ENCODE measurements at regions not wholly inside any gene's neighbourhood (a gene's known extent, or its start where the extent isn't known, plus 50 kb on each side); places are given as distances from the start of the nearest gene placed in this dataset.

- DNase-seq, result no peak
Observed at GRCh38 chr20:16951876-16952275, 203.7 kb downstream of the OTOR start.

GRCh38 chr20:16952965-16953364 lies 204.8 kb downstream of the OTOR start:
- DNase-seq, result no peak

GRCh38 chr20:16953858-16954257 lies 205.7 kb downstream of the OTOR start:
- DNase-seq, result no peak

GRCh38 chr20:16955462-16955861 lies 207.3 kb downstream of the OTOR start:
- no peak for DNase-seq

- DNase-seq, result no peak
Observed at GRCh38 chr20:16955971-16956370, 207.8 kb downstream of the OTOR start.

- no peak for DNase-seq
Observed at GRCh38 chr20:16965401-16965800, 217.2 kb downstream of the OTOR start.

- DNase-seq, result no peak
Observed at GRCh38 chr20:16966276-16966880, 218.2 kb downstream of the OTOR start.

- no peak for DNase-seq
Observed at GRCh38 chr20:16968099-16968498, 219.9 kb downstream of the OTOR start.

- DNase-seq, result no peak
Observed at GRCh38 chr20:16970776-16971175, 222.6 kb downstream of the OTOR start.

- no peak for DNase-seq
Observed at GRCh38 chr20:16974080-16974854, 226.1 kb downstream of the OTOR start.

GRCh38 chr20:16974855-16975162 lies 226.7 kb downstream of the OTOR start:
- no peak for DNase-seq

GRCh38 chr20:16975682-16976081 lies 227.5 kb downstream of the OTOR start:
- DNase-seq, result no peak

GRCh38 chr20:16978497-16978896 lies 230.3 kb downstream of the OTOR start:
- DNase-seq, result no peak

GRCh38 chr20:16982091-16982726 lies 234.1 kb downstream of the OTOR start:
- DNase-seq, result no peak

GRCh38 chr20:16984481-16984880 lies 236.3 kb downstream of the OTOR start:
- no peak for DNase-seq

- no peak for DNase-seq
Observed at GRCh38 chr20:17003170-17003870, 223.5 kb upstream of the PCSK2 start.

- no peak for DNase-seq
Observed at GRCh38 chr20:17010181-17010580, 216.7 kb upstream of the PCSK2 start.

- DNase-seq, result no peak
Observed at GRCh38 chr20:17012546-17013226, 214.2 kb upstream of the PCSK2 start.

GRCh38 chr20:17014217-17014616 lies 212.6 kb upstream of the PCSK2 start:
- no peak for DNase-seq

- DNase-seq, result no peak
Observed at GRCh38 chr20:17014756-17015366, 212.0 kb upstream of the PCSK2 start.

GRCh38 chr20:17017232-17017631 lies 209.6 kb upstream of the PCSK2 start:
- no peak for DNase-seq

- no peak for DNase-seq
Observed at GRCh38 chr20:17021481-17021880, 205.4 kb upstream of the PCSK2 start.

- no peak for DNase-seq
Observed at GRCh38 chr20:17023036-17023435, 203.8 kb upstream of the PCSK2 start.

Data from NCI-H2029 (cell line).